NCI-H526 treated with DMSO at 0.1 percent for 48 hours (cell line): ENCODE measurements at regions not wholly inside any gene's neighbourhood (a gene's known extent, or its start where the extent isn't known, plus 50 kb on each side); places are given as distances from the start of the nearest gene placed in this dataset.

Source experiments
- DNase-seq: peaks from one replicate; lab custom pipeline; 2025; lab: John Stamatoyannopoulos, UW

DNA sequence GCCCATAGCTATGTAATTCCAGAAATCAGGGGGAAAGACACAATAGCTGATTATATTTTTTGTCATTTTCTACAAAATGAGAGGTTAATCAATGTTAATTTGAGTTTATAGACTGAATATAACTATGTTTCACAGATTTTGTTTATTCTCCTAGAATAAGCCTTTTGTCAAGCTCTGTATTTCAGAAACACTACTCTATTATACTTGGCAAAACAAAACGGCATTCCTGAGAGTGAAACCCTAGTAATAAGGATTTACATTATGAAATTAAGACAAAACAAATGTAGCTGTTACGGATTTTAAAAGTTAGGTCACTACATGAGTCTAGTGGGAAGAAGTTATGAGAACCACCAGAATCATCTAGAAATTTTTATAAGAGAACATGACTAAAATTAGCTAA lies 334.2 kb downstream of the KLF12 start:
- DNase-seq: no peak

- DNase-seq: no peak
These were observed 339.4 kb downstream of the KLF12 start for GRCh38 chr13:73794755-73795154.

DNA sequence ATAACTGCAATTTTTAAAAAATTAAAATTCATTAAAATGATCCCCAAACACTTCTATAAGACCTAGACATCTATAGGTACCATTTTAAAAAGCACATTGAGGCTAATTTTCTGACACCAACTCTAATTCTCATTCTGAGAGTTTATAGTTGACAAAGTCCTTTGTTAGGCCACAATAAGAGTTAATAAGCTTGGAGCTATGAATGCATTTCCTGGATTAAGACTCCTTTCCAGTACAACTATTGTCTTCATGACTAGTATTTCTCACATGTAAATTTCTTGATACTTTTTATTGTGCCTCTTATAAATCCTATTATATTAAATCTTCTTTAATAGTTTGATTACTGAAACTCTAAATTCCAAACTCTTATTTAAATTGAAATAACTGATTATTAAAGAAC lies 340.8 kb downstream of the KLF12 start:
- no peak for DNase-seq

GRCh38 chr13:73792796-73793195 lies 341.4 kb downstream of the KLF12 start:
- no peak for DNase-seq

- DNase-seq: no peak
These were observed 351.5 kb downstream of the KLF12 start for GRCh38 chr13:73782450-73783449.

DNA sequence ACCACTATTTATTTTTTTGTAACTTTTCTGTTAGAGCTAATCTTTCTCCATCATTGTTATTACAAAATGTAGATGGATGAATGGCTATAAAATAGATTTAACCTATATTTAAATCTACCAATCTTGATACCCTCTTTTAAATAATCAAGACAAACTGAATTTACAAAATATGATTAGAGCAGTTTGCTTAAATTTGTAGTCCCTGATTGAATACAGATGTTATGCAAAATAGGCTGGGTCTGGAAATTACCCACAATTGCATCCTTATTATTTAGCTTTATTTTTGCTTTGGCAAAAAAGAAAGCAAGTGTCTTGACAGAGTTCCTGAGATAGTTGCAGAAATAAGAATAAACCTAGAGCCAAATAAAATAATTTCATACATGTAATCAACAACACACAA lies 352.8 kb downstream of the KLF12 start:
- DNase-seq: no peak

DNA sequence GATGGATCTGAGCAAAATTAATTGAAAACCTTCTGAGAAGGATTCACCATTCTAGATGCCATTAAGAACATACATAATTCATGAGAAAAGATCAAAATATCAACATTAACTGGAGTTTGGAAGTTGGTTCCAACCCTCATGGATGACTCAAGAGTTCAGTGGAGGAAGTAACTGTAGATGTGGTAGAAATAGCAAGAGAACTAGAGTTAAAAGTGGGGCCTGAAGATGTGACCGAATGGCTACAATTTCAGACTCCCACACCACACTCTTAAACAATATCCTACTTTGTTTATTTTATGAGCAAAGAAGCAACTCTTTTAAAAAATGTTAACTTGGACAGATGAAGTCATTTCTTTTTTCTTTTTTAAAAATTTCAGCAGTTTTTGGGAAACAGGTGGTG lies 354.3 kb downstream of the KLF12 start:
- no peak for DNase-seq

DNA sequence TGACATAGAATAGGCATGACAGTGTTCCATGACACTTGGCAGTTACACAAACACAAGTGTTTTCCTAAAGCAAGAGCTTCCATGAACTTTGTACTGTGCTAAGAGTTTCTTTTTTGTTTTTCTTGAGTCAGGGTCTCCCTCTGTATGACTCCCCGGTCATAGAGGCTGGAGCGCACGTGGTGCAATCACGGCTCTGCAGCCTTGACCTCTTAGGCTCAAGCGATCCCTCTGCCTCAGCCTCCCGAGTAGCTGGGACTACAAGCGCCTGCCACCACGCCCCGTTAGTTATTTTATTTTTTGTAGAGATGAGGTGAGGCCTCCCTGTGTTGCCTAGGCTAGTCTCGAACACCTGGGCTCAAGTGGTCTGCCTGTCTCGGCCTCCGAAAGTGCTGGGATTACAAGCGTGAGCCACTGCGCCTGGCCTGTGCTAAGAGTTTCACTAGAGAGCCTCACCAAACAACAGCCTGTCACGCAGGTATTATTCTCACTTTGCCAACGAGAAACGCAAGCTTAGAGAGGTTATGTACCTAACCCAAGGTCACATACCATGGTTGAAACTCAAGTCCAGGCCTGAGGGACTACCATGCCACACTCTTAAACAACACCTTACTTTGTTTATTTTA lies 355.9 kb downstream of the KLF12 start:
- DNase-seq: no peak

DNA sequence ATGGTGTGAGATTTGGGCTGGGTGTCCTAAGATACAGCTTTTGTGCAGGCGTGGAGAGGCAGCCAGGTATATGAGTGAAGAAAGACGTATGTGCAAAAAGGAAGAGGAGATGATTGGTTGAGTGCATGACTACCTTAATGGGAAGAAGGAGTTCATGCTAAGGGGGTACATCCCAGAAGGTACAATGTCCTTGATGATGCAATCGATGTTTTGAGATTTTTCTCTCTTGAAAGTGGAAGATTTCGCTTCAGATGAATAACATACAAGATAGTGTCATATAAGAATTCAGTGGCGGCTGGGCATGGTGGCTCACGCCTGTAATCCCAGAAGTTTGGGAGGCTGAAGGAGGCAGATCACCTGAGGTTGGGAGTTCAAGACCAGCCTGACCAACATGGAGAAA lies 357.1 kb downstream of the KLF12 start:
- no peak for DNase-seq

GRCh38 chr13:73776151-73776785 lies 357.9 kb downstream of the KLF12 start:
- DNase-seq: no peak

- DNase-seq: no peak
These were observed 361.0 kb downstream of the KLF12 start for GRCh38 chr13:73773168-73773549.

DNA sequence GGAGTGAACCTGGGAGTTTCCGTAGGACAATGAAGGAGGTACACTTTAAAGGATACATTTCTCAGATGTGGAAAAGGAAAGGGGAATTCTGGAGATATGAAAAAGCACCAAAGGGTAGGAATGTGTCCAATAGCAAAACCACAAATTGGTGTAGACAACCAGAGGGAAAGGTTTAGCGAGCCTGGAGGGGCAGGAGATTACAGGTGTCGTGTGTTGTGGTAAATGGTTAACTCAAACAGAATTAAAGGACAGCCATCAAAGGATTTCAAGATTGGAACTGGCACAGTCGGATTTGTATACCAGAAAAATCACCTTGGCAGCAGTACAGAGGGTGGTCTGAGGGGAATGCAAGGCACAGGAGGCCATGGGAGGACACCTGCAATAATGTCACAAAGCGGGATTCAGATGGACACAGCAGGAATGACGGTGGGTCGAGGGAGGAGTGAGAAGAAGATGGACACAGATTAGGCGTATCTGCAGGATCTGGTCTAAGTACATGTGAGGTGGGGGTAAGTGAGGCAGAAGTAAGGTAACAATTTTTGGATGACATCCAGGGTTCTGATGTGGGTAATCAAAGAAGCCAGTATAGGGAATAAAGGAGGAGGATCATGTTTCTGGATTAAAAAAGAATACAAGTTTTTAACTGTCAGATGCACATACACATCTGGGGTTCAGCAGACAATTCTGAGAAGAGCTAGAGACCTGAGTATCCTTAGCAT lies 361.6 kb downstream of the KLF12 start:
- DNase-seq: no peak

DNA sequence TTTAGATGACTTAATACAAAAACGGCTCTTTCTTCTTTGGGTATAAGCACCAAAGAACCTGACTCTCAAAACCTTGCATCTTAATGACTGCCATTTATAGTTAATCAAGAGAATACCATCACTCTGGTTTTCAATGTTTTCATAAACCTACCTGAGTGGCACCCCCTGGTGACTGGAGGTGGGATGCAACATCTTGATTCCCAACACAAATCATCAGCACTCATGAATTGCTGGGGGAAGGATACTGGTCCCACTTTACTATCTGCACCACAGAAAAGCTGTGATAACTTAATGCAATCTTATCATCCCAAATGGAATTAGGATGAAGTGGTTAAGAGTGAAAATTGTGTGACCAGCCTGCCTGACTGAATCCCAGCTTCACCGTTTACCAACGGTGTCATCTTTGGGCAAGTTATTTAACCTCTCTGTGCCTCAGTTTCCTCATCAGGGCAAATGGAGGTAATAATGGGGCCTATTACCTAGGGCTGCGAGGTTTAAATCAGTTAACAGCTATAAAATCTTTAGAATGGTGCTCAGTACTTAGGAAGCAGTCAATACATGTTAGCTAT lies 366.4 kb downstream of the KLF12 start:
- no peak for DNase-seq

DNA sequence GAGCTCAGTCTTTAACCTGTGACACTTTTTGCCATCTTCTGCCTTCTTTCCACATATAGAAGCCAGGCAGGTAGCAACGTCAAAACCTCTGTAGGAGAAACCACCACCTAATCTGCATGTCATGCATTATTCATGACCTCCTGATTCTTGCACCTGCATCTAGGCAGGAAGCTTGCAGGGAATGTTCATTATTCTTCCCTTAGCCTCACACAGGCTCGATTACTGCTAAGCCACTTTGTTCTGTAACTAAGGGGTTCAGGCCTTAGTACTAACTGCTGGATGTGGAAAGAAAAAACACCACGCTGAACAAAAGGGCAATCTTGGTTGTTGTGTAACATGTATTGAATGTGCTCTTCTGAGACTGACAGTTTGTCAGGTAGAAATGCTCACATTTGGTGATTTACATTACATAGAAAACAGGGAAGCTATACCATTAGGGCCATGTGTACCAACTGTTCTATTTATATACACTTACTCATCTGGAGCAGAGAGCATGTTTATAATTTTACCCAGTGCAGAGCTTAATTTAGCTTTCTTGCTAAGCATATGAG lies 366.9 kb downstream of the KLF12 start:
- peak; percentile 88 for DNase-seq

GRCh38 chr13:73765651-73766384 lies 368.4 kb downstream of the KLF12 start:
- DNase-seq: peak; percentile 37

DNA sequence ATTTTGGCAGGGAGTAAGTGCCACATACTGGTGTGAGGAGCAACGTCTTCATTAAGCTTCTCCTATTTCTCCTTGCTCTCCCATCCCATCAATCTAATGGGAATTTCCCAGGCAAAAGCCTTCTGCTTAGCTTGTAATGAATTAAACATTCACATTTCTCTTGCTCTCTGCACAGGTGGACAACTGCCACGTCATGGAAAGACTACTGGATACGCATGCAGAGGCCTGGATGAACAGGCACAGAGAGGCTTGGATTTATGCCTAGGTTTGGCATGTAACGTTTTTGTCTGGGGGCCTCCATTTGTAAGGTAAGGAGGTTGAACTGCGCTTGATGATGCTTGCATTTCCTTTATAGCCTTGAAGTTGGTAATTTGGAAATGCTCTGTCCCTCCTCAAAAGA lies 374.8 kb downstream of the KLF12 start:
- DNase-seq: no peak

DNA sequence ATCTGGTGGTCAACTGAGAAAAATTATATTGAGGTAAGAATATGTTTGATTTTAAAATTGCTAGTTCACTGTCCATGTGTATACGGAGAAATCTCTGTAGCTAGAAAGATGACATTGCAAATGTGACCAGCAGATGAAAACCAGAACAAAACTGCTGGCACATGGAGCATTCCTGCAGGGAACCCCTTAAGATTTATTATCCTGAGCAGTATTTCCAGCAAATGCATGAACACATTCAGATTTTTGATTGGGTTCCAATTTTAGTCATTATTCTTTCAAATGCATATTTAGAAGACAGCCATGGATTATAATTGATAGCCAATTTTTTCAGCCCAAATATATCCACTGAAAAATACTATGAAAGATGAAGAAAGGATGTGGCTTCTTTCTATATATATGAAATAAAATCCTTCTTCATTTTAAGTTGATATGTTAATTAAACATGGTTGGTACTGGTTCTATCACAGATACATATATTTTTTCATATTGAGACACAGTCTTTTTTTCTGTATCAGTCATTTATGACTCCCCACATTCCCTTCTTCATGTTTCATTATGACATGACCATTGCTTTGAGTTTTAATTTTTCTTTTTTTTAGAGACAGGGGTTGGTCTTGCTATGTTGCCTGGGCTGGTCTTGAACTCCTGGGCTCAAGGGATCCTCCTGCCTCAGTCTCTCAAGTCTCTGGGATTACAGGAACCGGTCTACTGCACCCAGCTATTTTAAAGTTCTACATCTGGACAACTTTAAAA lies 376.5 kb downstream of the KLF12 start:
- DNase-seq: no peak

GRCh38 chr13:73754727-73755292 lies 379.4 kb downstream of the KLF12 start:
- peak; percentile 70 for DNase-seq

DNA sequence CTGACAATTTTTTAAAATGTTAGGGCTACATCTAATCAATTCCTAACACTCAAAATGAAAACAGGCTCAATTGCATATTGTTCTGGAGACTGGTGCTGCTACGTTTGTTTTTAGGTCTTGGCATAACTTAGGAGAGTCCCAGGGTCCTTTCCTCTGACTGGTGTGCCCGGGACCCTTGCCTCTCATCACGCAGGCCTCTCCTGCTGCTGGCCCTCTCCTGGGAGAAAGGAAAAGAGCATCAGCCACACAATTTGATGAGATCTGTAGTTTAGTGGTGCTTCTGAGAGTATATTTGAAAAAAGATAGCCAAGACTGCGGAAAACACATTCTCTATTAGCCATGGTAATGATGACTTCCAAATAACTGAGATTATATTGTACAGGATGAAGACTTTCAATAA lies 380.0 kb downstream of the KLF12 start:
- DNase-seq: no peak

GRCh38 chr13:73751290-73751689 lies 382.9 kb downstream of the KLF12 start:
- DNase-seq: no peak
